PFSK-1 (cell line): ENCODE measurements at regions not wholly inside any gene's neighbourhood (a gene's known extent, or its start where the extent isn't known, plus 50 kb on each side); places are given as distances from the start of the nearest gene placed in this dataset.

Experiments
- POLR2AphosphoS5 ChIP-seq: IDR thresholded peaks from 2 replicates; pipeline ENCODE4 v1.6.1; 2012; ENCODE audit warnings: low read depth, mild to moderate bottlenecking, control low read depth, low read length, moderate library complexity
- TAF1 ChIP-seq: IDR thresholded peaks from 2 replicates; pipeline ENCODE4 v1.6.1; 2012; ENCODE audit warnings: low read length, control low read depth, borderline replicate concordance; ENCODE audit not compliant: insufficient read depth

GRCh38 chr22:34976886-34977285 lies 89.1 kb upstream of the ISX start:
- TF ChIP-seq POLR2AphosphoS5 (no peak), TAF1 (no peak)
